ENCODE measurements at regions not wholly inside any gene's neighbourhood (a gene's known extent, or its start where the extent isn't known, plus 50 kb on each side); places are given as distances from the start of the nearest gene placed in this dataset.
"Not testable (repeated sequence)": the region's sequence is repeated elsewhere in the genome, so short reads cannot be mapped to it uniquely, and the experiment has no call there.

GRCh38 chr14:19120383-19120782 is 153.1 kb downstream of the POTEM start:
- FAIRE-seq; H3K4me2 ChIP-seq (ENCODE audit: insufficient read depth in 1 of 2, low read depth in 2 of 2, low read length in 2 of 2); H3K4me1 ChIP-seq (replicated peaks in 1 of 4; ENCODE audit: control insufficient read depth in 3 of 4, insufficient read depth in 4 of 4, low read length in 3 of 4); H2BK15ac ChIP-seq (ENCODE audit: low read length); H4K20me1 ChIP-seq (replicated peaks in 1 of 2; ENCODE audit: control insufficient read depth in 1 of 2, insufficient read depth in 2 of 2, low read length in 2 of 2); H3K23ac ChIP-seq (ENCODE audit: insufficient read length); H3K18ac ChIP-seq (ENCODE audit: extremely low read depth, low read length); H3K79me2 ChIP-seq (ENCODE audit: control insufficient read depth in 1 of 2, insufficient read depth in 2 of 2, low read length in 2 of 2); H3K4ac ChIP-seq (replicated peaks; ENCODE audit: insufficient read length, low read depth, low read length); H4K8ac ChIP-seq (ENCODE audit: extremely low read depth, insufficient read depth, low read length); H4K5ac ChIP-seq (ENCODE audit: insufficient read length, low read depth, low read length); H3K23me2 ChIP-seq (ENCODE audit: low read depth, low read length); POLR2A ChIA-PET (ENCODE audit: partially characterized antibody); H3K4me3 ChIP-seq (ENCODE audit: extremely low read depth in 1 of 4, insufficient read depth in 2 of 4, low read depth in 3 of 4, low read length in 4 of 4); H3K56ac ChIP-seq (replicated peaks; ENCODE audit: insufficient read length, low read depth, low read length); H3K36me3 ChIP-seq (ENCODE audit: control insufficient read depth in 2 of 4, insufficient read depth in 4 of 4, low read length in 3 of 4); H2BK12ac ChIP-seq (ENCODE audit: low read depth, low read length); H2AK5ac ChIP-seq (ENCODE audit: low read depth, low read length); H3K27ac ChIP-seq (ENCODE audit: low read depth, low read length); H3K79me1 ChIP-seq (ENCODE audit: low read depth, low read length); H3K14ac ChIP-seq (ENCODE audit: insufficient read length); H2BK5ac ChIP-seq (ENCODE audit: low read depth, low read length); H3K9me3 ChIP-seq (ENCODE audit: insufficient read depth in 2 of 2, low read depth in 1 of 2, low read length in 1 of 2); H2BK120ac ChIP-seq (replicated peaks; ENCODE audit: low read depth, low read length); CTCF ChIA-PET (ENCODE audit: partially characterized antibody); H2AFZ ChIP-seq (ENCODE audit: low read length); H4K91ac ChIP-seq (replicated peaks; ENCODE audit: insufficient read length, low read length); DNase-seq (ENCODE audit: low read depth in 1 of 2, low spot score in 2 of 2); H3K27me3 ChIP-seq (replicated peaks in 1 of 4; ENCODE audit: control insufficient read depth in 3 of 4, extremely low read depth in 1 of 4, insufficient read depth in 3 of 4, low read length in 3 of 4); H2BK20ac ChIP-seq (ENCODE audit: low read length); H3K9ac ChIP-seq (replicated peaks in 1 of 4; ENCODE audit: extremely low read depth in 1 of 4, low read depth in 3 of 4, low read length in 3 of 4): not testable (repeated sequence)
- no CpG with 5 or more reads among the region's 6 CpGs for WGBS, 2 experiments (ENCODE audit: extremely low coverage in 1 of 2, insufficient coverage in 1 of 2, insufficient read length in 1 of 2, insufficient replicate concordance in 2 of 2, low coverage in 1 of 2, low lambda C conversion rate in 2 of 2, missing lambda C conversion rate in 1 of 2)

GRCh38 chr14:19126269-19127051 is 159.2 kb downstream of the POTEM start:
- H3K27ac ChIP-seq (ENCODE audit: low read depth, low read length); H2BK20ac ChIP-seq (ENCODE audit: low read length); H4K8ac ChIP-seq (ENCODE audit: extremely low read depth, insufficient read depth, low read length); H4K5ac ChIP-seq (ENCODE audit: insufficient read length, low read depth, low read length); H3K9ac ChIP-seq (replicated peaks in 1 of 4; ENCODE audit: extremely low read depth in 1 of 4, low read depth in 3 of 4, low read length in 3 of 4); H3K27me3 ChIP-seq (replicated peaks in 1 of 4; ENCODE audit: control insufficient read depth in 3 of 4, extremely low read depth in 1 of 4, insufficient read depth in 3 of 4, low read length in 3 of 4); H3K79me1 ChIP-seq (ENCODE audit: low read depth, low read length); H2BK12ac ChIP-seq (ENCODE audit: low read depth, low read length); H3K4me1 ChIP-seq (replicated peaks in 1 of 4; ENCODE audit: control insufficient read depth in 3 of 4, insufficient read depth in 4 of 4, low read length in 3 of 4); H3K36me3 ChIP-seq (ENCODE audit: control insufficient read depth in 2 of 4, insufficient read depth in 4 of 4, low read length in 3 of 4); H3K4me3 ChIP-seq (ENCODE audit: extremely low read depth in 1 of 4, insufficient read depth in 2 of 4, low read depth in 3 of 4, low read length in 4 of 4); H2BK120ac ChIP-seq (replicated peaks; ENCODE audit: low read depth, low read length); H3K4ac ChIP-seq (replicated peaks; ENCODE audit: insufficient read length, low read depth, low read length); CTCF ChIA-PET (ENCODE audit: partially characterized antibody); H3K79me2 ChIP-seq (ENCODE audit: control insufficient read depth in 1 of 2, insufficient read depth in 2 of 2, low read length in 2 of 2); H3K23me2 ChIP-seq (ENCODE audit: low read depth, low read length); H2AFZ ChIP-seq (ENCODE audit: low read length); H2BK15ac ChIP-seq (ENCODE audit: low read length); H3K14ac ChIP-seq (ENCODE audit: insufficient read length); DNase-seq (ENCODE audit: low read depth in 1 of 2, low spot score in 2 of 2); H3K18ac ChIP-seq (ENCODE audit: extremely low read depth, low read length); H2AK5ac ChIP-seq (ENCODE audit: low read depth, low read length); H3K4me2 ChIP-seq (ENCODE audit: insufficient read depth in 1 of 2, low read depth in 2 of 2, low read length in 2 of 2); H3K23ac ChIP-seq (ENCODE audit: insufficient read length); H3K56ac ChIP-seq (replicated peaks; ENCODE audit: insufficient read length, low read depth, low read length); H4K91ac ChIP-seq (replicated peaks; ENCODE audit: insufficient read length, low read length); POLR2A ChIA-PET (ENCODE audit: partially characterized antibody); FAIRE-seq; H2BK5ac ChIP-seq (ENCODE audit: low read depth, low read length); H4K20me1 ChIP-seq (replicated peaks in 1 of 2; ENCODE audit: control insufficient read depth in 1 of 2, insufficient read depth in 2 of 2, low read length in 2 of 2): not testable (repeated sequence)
- peaks cover 4 to 16% of the 10 kb centered on the region in 2 experiments; a peak in 2 of 4 replicates for H3K9me3 ChIP-seq (ENCODE audit: insufficient read depth in 2 of 2, low read depth in 1 of 2, low read length in 1 of 2)
- 88% methylated on average over 4 of the region's 5 CpGs; no CpG with 5 or more reads in 1 of the 2 experiments for WGBS, 2 experiments (ENCODE audit: extremely low coverage in 1 of 2, insufficient coverage in 1 of 2, insufficient read length in 1 of 2, insufficient replicate concordance in 2 of 2, low coverage in 1 of 2, low lambda C conversion rate in 2 of 2, missing lambda C conversion rate in 1 of 2)
